Mesenchymal stem cell (in vitro differentiated cells and primary cell): ENCODE measurements at regions not wholly inside any gene's neighbourhood (a gene's known extent, or its start where the extent isn't known, plus 50 kb on each side); places are given as distances from the start of the nearest gene placed in this dataset.

ENCODE experiments used
- DNase-seq: peaks from one replicate; pipeline ENCODE4 v3.0.0-alpha.2; 2013
- H2AFZ ChIP-seq: one replicate; pipeline ENCODE4 v1.6.1; 2013; ENCODE audit warnings: low read depth, mild to moderate bottlenecking, control low read depth, inconsistent platforms, low read length, moderate library complexity
- H2AK5ac ChIP-seq: 2 replicates; pipeline ENCODE4 v1.6.1; 2013; ENCODE audit warnings: low read length, moderate library complexity, mild to moderate bottlenecking, inconsistent platforms; ENCODE audit not compliant: severe bottlenecking
- H2BK120ac ChIP-seq: one replicate; pipeline ENCODE4 v1.6.1; 2013; ENCODE audit warnings: low read depth, mild to moderate bottlenecking, inconsistent platforms, low read length, moderate library complexity
- H2BK12ac ChIP-seq, 2 experiments: one replicate each; pipeline ENCODE4 v1.6.1; 2013; ENCODE audit warnings: inconsistent platforms in 2 of 2, low read length in 2 of 2, mild to moderate bottlenecking in 2 of 2, moderate library complexity in 2 of 2, control low read depth in 1 of 2
- H2BK15ac ChIP-seq: one replicate; pipeline ENCODE4 v1.6.1; 2013; ENCODE audit warnings: mild to moderate bottlenecking, low read depth, inconsistent platforms; ENCODE audit not compliant: poor library complexity, severe bottlenecking
- H2BK5ac ChIP-seq: 2 replicates; pipeline ENCODE4 v1.6.1; 2013; ENCODE audit warnings: low read depth, mild to moderate bottlenecking, low read length, control low read depth, inconsistent platforms; ENCODE audit not compliant: poor library complexity, severe bottlenecking
- H3K14ac ChIP-seq, 2 experiments: one replicate each; pipeline ENCODE4 v1.6.1; 2013; ENCODE audit warnings: inconsistent platforms in 2 of 2, low read length in 2 of 2, control low read depth in 1 of 2, mild to moderate bottlenecking in 1 of 2, moderate library complexity in 1 of 2
- H3K18ac ChIP-seq, 2 experiments: one replicate each; pipeline ENCODE4 v1.6.1; 2013; ENCODE audit warnings: inconsistent platforms in 2 of 2, low read length in 2 of 2, control low read depth in 1 of 2, low read depth in 1 of 2, mild to moderate bottlenecking in 1 of 2
- H3K23ac ChIP-seq, 2 experiments: one replicate each; pipeline ENCODE4 v1.6.1; 2013; ENCODE audit warnings: inconsistent platforms in 2 of 2, low read length in 2 of 2, mild to moderate bottlenecking in 2 of 2, moderate library complexity in 2 of 2, control low read depth in 1 of 2
- H3K27ac ChIP-seq: 2 replicates; pipeline ENCODE4 v1.5.1; 2013; ENCODE audit warnings: mild to moderate bottlenecking, moderate library complexity, low read length, control low read depth, inconsistent platforms; ENCODE audit not compliant: poor library complexity, severe bottlenecking
- H3K27me3 ChIP-seq, 2 experiments: 2 replicates each; pipeline versions ENCODE4 v1.6.1 to v1.7.0; 2013; ENCODE audit warnings: low read length in 2 of 2, mild to moderate bottlenecking in 2 of 2, moderate library complexity in 2 of 2, control low read depth in 1 of 2, inconsistent platforms in 1 of 2; ENCODE audit not compliant: control insufficient read depth in 1 of 2, insufficient read depth in 1 of 2
- H3K36me3 ChIP-seq, 2 experiments: 2 replicates each; pipeline versions ENCODE4 v1.6.1 to v1.7.0; 2013; ENCODE audit warnings: low read length in 2 of 2, control low read depth in 1 of 2, inconsistent platforms in 1 of 2, low read depth in 1 of 2, mild to moderate bottlenecking in 1 of 2; ENCODE audit not compliant: insufficient read depth in 2 of 2, control insufficient read depth in 1 of 2
- H3K4ac ChIP-seq, 2 experiments: one replicate each; pipeline ENCODE4 v1.6.1; 2013; ENCODE audit warnings: inconsistent platforms in 2 of 2, low read length in 2 of 2, mild to moderate bottlenecking in 2 of 2, moderate library complexity in 2 of 2, control low read depth in 1 of 2, low read depth in 1 of 2
- H3K4me1 ChIP-seq: 2 replicates; pipeline ENCODE4 v1.6.1; 2013; ENCODE audit warnings: low read depth, low read length, control low read depth; ENCODE audit not compliant: control insufficient read depth, insufficient read depth
- H3K4me2 ChIP-seq: 2 replicates; pipeline ENCODE4 v1.6.1; 2013; ENCODE audit warnings: low read length, mild to moderate bottlenecking, inconsistent platforms; ENCODE audit not compliant: poor library complexity, severe bottlenecking
- H3K4me3 ChIP-seq, 2 experiments: 2 replicates each; pipeline versions ENCODE4 v1.5.1 to v1.7.0; 2013; ENCODE audit warnings: low read length in 2 of 2, mild to moderate bottlenecking in 2 of 2, control low read depth in 1 of 2, low read depth in 1 of 2; ENCODE audit not compliant: insufficient read depth in 1 of 2
- H3K79me1 ChIP-seq: replicated peaks from 2 replicates; pipeline ENCODE4 v1.6.1; 2013; ENCODE audit warnings: mild to moderate bottlenecking, control low read depth, low read length, inconsistent platforms; ENCODE audit not compliant: poor library complexity, severe bottlenecking
- H3K9ac ChIP-seq: 2 replicates; pipeline ENCODE4 v1.7.0; 2013; ENCODE audit warnings: mild to moderate bottlenecking, low read length, moderate library complexity
- H3K9me3 ChIP-seq: 2 replicates; pipeline ENCODE4 v1.7.0; 2013; ENCODE audit warnings: mild to moderate bottlenecking, low read length; ENCODE audit not compliant: control insufficient read depth
- H4K8ac ChIP-seq: one replicate; pipeline ENCODE4 v1.6.1; 2013; ENCODE audit warnings: inconsistent platforms, mild to moderate bottlenecking, low read length, moderate library complexity
- H4K91ac ChIP-seq: one replicate; pipeline ENCODE4 v1.6.1; 2013; ENCODE audit warnings: mild to moderate bottlenecking, low read length, inconsistent platforms
- WGBS: methylation state at CpG from one replicate; pipeline ENCODE4 v1.1.7; 2013; ENCODE audit warnings: mixed read lengths; 5-methylcytosine and 5-hydroxymethylcytosine counted together

DNA sequence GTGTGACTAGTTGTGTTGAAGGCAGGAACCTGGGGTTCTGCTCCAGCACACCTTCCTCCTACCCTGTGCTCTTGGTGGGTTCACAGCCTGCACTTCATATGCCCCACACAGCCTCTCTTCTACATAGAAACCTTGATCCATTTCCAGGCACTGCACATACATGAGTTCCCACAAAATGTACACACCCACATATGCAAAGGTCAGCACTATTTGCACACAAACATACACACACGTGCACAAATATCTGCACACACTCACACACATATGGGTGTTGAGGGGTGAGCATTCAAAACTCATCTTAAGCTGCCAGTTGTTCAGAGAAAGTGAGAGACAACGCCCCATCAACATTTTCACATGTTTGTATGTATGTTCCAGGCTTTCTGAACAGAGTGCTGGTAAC, 201.0 kb downstream of the BARX2 start:
- H3K79me1 ChIP-seq, result no peaks in the 10 kb centered on the region

DNA sequence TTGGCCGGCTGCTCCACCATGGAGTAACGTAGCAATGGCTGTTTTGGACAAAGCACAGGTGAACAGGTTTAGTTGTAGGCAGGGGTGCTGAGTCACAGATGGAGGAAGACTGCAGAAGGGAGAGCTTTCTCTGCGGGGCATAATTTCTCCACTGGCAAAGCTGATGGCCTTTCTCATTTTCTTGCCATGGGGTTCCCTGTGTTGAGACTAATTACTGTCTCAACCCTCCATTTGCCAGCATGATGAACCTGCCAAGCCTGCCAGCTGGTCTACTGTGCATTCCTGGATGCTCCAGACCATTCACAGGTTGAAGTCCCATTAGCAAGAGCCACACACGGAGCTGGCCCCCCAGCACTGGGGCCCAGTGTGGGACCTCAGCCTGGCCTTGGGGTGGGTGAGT, 202.4 kb downstream of the BARX2 start:
- H4K8ac ChIP-seq, result no peak overlapping the region
- H3K27ac ChIP-seq, result no peak overlapping the region
- no peak overlapping the region for H3K14ac ChIP-seq
- no peaks in the 10 kb centered on the region for H3K27me3 ChIP-seq
- H4K91ac ChIP-seq, result no peak overlapping the region
- no peak overlapping the region for H3K9ac ChIP-seq
- H2AK5ac ChIP-seq, result no peak overlapping the region
- H3K4me3 ChIP-seq, result no peak overlapping the region
- peaks cover 6% of the 10 kb centered on the region for H3K9me3 ChIP-seq
- H3K4ac ChIP-seq, result no peak overlapping the region
- no peaks in the 10 kb centered on the region for H3K79me1 ChIP-seq
- no peak overlapping the region for H3K4me2 ChIP-seq
- H3K36me3 ChIP-seq, result no peaks in the 10 kb centered on the region
- H2BK5ac ChIP-seq, result no peak overlapping the region
- 85% methylated on average over 3 of the region's 4 CpGs for WGBS
- H2BK120ac ChIP-seq, result no peak overlapping the region
- H2AFZ ChIP-seq, result no peak overlapping the region
- no peak for DNase-seq
- no peak overlapping the region for H2BK15ac ChIP-seq
- H3K18ac ChIP-seq, result no peak overlapping the region
- H2BK12ac ChIP-seq, result no peak overlapping the region
- H3K23ac ChIP-seq, result no peak overlapping the region
- H3K4me1 ChIP-seq, result no peaks in the 10 kb centered on the region

More for the DNA sequence above, 201.0 kb downstream of the BARX2 start:
- Histone ChIP-seq H3K23ac (no peak overlapping the region), H2BK15ac (no peak overlapping the region), H3K4ac (no peak overlapping the region), H3K36me3 (no peaks in the 10 kb centered on the region), H3K4me1 (no peaks in the 10 kb centered on the region), H2BK120ac (no peak overlapping the region), H3K27ac (no peak overlapping the region), H3K18ac (no peak overlapping the region), H3K14ac (no peak overlapping the region), H2BK12ac (no peak overlapping the region), H2AFZ (no peak overlapping the region), H2BK5ac (no peak overlapping the region), H3K4me3 (no peak overlapping the region), H4K91ac (no peak overlapping the region), H4K8ac (no peak overlapping the region), H3K9ac (no peak overlapping the region), H3K27me3 (no peaks in the 10 kb centered on the region), H2AK5ac (no peak overlapping the region), H3K4me2 (no peak overlapping the region), H3K9me3 (peaks cover 6% of the 10 kb centered on the region)
- WGBS, result 52% methylated on average over 2 of the region's 2 CpGs
- no peak for DNase-seq

GRCh38 chr11:129580278-129580677, 204.6 kb downstream of the BARX2 start:
- Histone ChIP-seq H2BK120ac (no peak overlapping the region), H3K4ac (no peak overlapping the region), H2AFZ (no peak overlapping the region), H2BK15ac (no peak overlapping the region), H4K91ac (no peak overlapping the region), H3K4me1 (no peaks in the 10 kb centered on the region), H3K14ac (no peak overlapping the region), H2BK12ac (no peak overlapping the region), H3K27ac (no peak overlapping the region), H4K8ac (no peak overlapping the region), H3K4me2 (no peak overlapping the region), H2AK5ac (no peak overlapping the region), H3K9me3 (no peaks in the 10 kb centered on the region), H3K4me3 (no peak overlapping the region), H3K18ac (no peak overlapping the region), H3K23ac (no peak overlapping the region), H2BK5ac (no peak overlapping the region), H3K36me3 (no peaks in the 10 kb centered on the region), H3K27me3 (no peaks in the 10 kb centered on the region), H3K9ac (no peak overlapping the region), H3K79me1 (no peaks in the 10 kb centered on the region)
- 90% methylated on average over 8 of the region's 10 CpGs for WGBS
- DNase-seq, result no peak

DNA sequence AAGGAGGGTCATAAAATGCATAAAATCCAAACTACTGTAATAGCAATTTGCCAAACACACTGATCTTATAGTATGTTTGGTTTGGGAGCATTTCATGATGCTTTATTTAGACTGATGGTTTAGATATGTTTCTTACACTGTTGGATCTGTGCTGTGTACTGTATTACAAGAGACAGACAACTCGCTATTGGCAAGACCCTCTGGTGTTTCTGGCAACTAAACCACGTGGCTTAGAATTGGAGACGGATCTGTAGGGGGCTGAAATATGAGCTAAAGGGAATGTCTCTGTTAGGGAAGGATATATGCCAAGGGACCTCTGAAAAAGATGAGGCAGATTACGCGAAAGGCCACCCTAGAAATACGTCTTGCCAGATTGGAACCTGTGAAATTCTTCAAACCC, 208.7 kb downstream of the BARX2 start:
- no peak for DNase-seq
- Histone ChIP-seq H3K79me1 (no peaks in the 10 kb centered on the region), H3K4ac (no peak overlapping the region), H3K27me3 (no peaks in the 10 kb centered on the region), H4K8ac (no peak overlapping the region), H2BK5ac (no peak overlapping the region), H3K9ac (no peak overlapping the region), H3K9me3 (no peaks in the 10 kb centered on the region), H2AK5ac (no peak overlapping the region), H3K36me3 (no peaks in the 10 kb centered on the region), H3K4me3 (no peak overlapping the region), H2BK120ac (no peak overlapping the region), H2AFZ (no peak overlapping the region), H3K14ac (no peak overlapping the region), H3K4me2 (no peak overlapping the region), H3K27ac (no peak overlapping the region), H3K4me1 (no peaks in the 10 kb centered on the region), H2BK15ac (no peak overlapping the region), H3K23ac (no peak overlapping the region), H4K91ac (no peak overlapping the region), H3K18ac (no peak overlapping the region), H2BK12ac (no peak overlapping the region)
- WGBS, result 71% methylated on average over 6 of the region's 6 CpGs
